ENCODE measurements at regions not wholly inside any gene's neighbourhood (a gene's known extent, or its start where the extent isn't known, plus 50 kb on each side); places are given as distances from the start of the nearest gene placed in this dataset.
A peak's percentile ranks its signal among the peaks of the same experiment; 100 is the strongest.

DNA sequence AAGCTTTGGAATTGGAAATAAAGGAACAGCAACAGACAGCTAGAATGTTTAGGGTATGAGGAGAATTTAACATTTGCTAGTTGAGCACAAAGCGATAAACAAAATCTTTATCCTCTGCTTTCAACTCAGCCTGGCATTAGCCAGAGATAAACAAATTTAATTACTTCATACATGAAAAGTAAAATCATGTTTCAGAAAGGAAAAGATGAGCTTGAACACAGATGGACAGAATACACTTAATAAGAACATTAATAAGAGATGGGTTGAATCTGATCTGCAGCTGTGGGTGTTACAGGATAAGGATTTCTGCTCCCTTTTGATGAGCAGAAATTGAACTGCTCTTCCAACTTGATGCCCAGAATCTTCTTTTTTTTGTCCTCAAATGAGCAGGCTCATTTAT, 275.2 kb downstream of the CSNK1G3 start:
- DNase-seq: no peak

DNA sequence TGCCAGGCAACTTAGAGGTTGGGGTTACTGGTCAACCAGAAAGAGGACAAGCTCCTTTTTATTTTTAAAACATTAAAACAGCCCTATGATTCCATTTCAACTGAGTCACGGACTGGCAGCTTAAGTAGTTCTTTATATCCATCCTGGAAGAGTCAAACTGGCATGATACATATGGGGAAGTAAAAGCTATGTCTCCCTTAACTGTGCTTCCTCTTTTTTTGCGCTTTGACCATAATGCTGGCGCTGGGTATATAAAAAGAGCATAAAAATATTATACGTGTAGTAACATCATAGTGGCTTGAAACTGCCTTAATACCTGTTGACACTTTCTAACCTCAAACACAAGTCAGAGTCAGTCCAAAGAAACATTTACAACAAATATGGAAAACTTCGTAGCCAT, 274.4 kb downstream of the CSNK1G3 start:
- no peak for DNase-seq

DNA sequence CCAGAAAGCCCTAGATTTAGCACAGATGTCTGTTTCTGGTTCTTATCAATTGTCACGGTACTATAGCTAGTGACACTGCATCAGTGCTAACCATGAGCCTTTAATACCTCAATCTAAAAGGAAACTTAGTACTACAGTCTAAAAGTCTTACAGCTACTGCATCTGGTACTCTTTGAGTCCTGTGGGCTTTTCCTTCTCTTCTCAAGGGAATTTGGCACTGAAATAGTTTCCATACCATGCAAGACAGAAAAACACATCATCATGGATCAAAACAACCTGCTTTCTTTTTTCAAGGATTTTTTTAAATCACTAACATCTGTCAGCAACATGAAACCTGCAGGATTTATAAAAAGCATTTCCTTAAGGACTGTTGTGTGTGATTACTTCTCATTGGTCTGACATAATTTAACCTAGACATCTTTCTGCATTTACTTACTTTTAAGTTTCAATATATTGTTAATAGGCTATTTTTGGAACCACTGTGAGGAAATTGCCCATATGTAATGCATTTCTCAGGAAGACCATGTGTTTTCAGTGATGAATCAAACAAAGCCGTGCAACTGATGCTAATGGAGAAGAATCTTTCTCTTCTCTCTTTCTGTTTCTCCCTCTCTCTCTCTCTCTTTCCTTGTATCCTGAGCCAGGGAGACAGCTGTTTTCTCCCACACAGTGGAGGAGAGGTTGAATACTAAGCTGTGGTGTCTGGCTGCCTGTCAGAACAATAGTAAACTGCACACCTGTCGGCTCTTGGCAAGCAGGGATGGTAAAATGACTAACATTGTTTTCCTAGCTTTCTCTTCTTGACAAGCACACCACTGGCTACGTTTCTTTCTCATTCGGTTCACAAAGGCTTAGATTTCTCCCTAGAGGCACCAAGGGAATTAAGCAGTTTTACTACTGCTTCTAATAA, 273.4 kb downstream of the CSNK1G3 start:
- DNase-seq: peak; percentile 78

DNA sequence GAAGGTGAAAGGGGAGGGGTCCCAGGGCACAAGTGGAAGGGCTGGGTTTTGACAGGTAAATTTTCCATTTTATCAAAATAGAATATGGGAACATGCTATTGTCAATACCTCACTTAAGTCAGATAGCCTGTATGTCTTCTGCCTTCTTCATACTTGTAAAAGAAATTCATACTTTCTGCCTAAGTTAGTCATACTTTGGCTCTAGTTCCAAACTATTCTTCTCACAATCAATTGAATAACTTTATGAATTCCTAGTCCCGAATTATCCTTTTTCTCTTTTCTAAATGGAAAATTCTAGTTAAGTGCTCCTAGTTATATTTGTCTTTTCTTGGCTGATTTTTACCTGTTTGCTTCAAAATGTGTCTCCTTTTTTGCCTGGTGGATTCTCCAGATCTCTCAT, 271.4 kb downstream of the CSNK1G3 start:
- no peak for DNase-seq

DNA sequence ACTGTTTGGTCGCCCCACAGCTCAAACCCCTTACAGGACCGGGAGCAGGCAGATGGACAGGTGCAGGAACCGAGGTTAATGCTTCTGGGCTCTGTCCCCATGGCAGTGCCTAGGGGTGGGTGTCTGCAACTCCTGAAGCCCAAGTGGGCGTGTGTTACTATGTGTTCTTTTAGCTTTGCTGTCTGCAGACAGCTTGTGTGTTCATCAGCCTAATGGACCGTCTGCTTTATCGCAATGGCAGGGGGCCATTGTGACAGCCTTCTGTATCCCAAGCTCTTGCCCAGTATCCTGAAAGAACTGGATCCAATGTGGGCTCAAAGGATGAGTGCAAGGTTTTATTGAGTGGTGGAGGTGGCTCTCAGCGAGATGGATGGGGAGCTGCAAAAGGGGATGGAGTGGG, 266.7 kb downstream of the CSNK1G3 start:
- DNase-seq: no peak

DNA sequence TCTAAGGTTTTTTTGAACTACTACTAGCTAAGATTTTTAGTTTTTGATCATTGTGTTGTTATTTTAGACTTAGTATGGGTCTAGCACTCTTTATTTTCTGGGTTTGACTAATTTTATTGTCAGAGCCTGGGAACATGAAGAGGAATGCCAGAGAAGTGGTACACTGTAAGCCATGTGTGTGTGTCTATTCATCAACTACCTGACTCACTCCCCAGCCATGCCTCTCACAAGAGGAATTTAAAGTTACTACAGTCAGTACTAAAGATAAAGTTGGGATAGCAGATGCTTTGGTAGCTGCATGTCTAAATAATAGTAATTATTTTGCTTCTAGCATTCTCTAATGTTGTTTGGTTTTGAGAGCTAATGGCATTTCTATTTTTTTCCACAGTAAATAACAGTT, 264.8 kb downstream of the CSNK1G3 start:
- DNase-seq: no peak

DNA sequence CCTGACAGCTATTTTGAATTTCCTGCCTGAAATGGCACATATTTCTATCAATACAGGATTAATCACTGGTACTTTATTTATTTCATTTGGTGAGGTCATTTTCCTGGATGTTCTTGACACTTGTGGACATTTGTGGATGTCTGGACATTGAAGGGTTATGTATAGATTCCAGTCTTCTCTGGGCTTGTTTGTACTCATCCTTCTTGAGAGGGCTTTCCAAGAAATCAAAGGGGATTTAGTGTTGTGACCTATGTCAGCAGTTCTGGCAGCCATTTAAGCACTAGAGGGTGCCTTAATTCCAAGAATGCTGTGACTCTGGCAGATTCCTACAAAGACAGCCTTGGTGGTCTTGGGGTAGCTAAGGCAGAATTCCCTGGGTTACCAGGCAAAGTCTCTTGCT, 259.7 kb downstream of the CSNK1G3 start:
- no peak for DNase-seq

DNA sequence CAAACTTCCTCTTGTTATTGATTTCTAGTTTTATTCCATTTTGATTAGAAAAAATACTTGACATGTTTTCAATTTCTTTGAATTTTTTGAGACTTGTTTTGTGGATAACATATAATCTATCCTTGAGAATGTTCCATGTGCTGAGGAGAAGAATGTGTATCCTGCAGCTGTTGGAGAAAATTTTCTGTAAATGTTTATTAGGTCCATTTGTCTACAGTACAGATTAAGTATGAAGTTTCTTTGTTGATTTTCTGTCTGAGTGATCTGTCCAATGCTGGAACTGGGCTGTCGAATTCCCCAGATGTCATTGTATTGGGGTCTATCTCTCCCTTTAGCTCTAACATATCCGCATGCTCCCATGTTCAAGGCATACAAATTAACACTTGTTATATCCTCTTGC, 251.2 kb downstream of the CSNK1G3 start:
- no peak for DNase-seq

DNA sequence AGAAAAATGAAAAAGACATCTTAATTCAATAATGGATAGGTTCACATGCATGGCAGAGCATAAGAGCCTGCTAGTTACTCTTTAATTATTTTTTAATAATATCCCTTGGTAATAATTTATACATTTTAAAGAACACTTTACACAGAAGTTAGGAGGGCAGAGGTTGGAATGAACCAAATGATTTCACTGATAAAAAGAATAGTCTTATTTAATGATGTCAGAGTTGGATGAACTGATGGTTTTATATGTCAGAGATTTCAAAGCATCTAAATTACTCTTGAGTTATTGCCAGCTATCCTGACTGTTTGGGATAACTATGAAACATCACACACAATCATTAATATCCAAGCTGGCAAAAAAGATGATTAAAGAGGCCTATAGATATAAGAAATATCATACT, 244.8 kb downstream of the CSNK1G3 start:
- DNase-seq: no peak

DNA sequence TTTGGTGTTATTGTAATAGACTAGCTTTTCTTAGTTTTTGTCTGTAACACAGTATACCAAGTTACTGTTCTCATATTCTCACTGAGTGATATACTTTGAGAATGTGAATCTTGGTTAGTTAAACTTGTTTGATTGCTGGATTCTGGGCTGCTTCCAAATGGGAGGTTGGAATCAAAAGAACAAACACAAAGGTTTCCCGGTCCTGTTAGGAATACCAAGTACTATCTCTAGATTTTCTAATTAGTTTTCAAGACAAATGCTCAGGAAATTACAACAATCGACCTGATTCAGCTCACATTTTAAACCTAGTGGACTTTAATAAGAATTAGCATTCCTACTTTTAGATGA, 244.3 kb downstream of the CSNK1G3 start:
- DNase-seq: no peak

DNA sequence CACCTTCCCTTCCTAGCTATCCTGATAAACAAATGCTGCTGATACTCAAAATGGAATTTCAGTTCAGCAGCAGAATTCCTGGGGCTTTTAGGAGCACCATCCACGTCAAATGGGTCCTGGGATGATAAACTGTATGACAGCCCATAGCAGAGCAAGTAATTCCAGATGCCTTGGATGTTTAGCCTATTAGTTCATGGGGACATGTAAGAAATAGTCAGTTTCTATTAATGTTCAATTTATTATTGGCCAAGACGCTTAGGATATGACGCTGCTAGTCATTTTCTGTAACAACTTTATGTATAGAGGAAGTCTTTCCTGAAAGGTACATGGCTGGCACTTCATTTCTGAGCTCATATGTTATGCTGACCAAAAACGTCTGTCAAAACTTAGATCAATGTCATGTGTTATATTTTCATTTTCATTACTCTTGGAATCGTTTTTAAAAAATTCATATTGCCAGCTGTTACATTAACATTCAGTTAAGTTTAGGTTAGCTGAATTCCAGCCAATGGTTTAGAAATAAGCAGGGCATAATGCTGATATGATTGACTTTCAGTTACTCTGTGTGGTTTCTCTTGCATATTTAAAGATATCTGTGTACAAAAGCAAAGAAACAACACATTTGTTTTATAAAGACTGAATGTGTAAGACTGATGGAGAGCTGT, 243.8 kb downstream of the CSNK1G3 start:
- no peak for DNase-seq

DNA sequence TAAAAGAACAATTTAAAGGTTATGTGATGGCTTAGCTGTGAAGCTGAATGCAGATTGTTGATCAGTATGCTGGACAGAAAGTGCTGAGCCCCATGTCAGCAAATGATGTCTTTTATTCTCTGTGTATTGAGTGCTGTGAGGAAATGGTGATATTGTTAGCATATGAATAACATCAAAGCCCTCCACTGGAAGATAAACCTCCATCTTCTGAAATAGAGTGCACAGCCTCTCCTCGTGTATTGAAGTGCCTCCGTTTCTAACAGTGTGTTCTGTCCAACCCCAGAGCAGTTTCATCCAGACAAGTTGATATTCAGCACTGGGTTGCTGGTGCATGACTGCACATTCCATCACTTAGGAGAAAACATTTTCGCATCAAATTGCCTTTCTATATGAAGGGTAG, 242.9 kb downstream of the CSNK1G3 start:
- no peak for DNase-seq

DNA sequence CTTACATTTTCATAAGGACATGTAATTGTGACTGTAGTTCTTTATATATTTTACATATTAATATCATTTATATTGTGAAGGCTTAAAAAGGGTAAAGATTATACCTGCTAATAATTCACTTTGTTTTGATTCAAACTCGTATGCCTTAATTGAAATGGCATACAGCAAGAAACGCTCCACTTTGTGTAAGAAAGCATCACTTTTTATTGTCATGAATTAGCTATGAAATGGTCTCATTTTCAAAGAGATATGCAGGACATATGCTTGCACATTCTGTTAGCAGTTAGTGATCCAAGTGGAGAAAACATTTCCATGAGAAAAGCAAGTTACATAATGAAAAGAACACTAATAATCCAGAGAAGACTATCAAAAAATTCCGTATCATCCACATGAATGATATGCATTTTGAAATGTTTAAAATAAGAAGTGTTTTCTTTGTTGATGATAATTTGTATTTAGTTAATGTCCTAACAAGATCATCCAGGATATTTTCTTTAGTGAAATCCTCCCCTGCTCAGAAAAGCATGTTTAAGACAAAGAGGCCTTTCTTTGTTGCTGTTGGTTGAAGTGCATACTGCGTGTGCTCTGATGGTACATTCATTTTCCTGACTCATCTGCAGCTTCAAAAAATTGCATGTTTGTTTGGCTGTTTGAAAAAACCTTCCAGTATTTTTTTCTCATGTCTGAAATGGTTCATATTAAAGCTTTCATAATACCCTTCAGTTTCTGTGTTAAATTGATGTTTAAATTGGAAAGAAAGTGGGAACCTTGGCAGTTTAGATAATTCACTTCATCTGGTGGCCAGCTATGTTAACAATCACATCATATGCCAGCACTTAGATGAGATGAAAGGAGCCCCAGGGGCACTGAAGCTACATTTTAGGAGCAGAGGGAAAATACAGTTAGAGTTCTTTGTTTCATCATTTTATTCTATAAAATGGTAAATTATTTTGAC, 242.2 kb downstream of the CSNK1G3 start:
- no peak for DNase-seq

DNA sequence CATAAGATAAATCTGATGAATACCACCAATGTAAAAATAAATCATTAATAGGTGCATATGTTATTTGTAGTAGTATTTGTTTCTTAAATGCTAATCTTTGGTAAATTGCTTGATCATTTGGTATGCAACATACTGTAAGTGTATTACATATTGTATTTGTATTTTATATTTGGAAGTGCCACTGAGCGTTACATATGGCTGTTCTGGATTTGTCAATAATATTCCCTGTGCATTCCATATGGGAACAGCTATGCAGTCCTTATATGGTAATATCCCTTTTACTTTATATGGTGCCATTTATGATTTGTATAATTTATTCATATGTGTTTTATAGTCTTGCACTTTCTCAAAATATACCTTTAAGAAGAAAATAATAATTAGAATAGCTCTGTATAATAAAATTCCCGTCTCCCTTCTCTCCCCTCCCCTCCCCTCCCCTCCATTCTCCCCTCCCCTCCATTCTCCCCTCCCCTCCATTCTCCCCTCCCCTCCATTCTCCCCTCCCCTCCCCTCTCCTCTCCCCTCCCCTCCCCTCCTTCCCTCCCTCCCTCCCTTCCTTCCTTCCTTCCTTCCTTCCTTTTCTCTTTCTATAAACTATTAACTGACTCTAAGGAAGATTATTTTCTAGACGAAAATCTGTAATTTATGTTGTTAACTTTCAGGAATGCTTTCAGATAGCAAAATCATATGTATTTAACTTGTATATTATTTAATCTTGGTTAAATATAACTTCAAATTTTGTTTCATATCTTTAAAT, 241.4 kb downstream of the CSNK1G3 start:
- DNase-seq: no peak

DNA sequence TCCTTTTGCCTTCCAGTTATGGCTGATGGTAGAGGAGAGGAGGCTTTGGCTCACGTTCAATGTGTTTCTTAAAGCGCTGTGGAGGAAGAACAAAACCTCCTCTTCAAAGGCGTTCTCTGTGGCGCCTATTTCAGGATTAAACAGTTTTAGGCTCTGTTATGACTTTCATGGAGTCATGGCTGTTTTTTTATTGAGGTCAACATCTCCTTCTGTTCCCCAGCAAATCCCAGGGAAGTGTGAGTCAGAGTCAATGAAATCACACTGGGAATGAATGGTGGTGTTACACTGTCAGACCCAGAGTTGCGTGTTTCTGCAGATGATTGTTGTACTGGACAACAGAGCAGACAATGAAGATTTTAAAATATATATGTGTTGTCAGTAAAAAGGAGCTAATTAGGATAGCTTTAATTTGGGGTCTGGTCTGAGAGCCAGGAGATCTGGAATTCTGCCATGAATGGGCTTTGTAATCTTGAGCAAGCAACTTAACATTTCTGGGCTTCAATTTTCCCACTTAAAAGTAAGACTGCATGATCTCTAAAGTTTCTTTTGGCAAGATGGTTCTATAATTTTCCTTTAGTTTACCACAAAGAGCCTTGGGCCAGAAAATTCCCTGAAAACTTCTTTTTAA, 240.7 kb downstream of the CSNK1G3 start:
- no peak for DNase-seq

DNA sequence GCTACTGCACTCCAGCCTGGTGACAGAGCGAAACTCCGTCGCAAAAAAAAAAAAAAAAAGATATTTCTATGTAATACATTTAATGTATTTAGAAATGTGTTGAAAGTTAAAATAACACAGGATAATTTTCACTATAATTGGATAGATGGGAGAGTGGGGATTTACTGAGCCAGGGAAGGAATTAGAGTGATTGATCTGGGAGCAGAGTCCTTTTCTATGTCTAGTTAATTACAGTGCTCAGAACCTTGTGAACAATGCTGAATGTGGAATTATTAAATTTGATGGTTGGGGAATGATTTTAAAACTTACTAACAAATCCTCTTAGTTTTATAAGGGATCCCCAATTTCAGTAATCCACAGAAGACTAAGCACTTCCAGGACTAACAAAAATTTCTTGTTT, 239.7 kb downstream of the CSNK1G3 start:
- DNase-seq: no peak

DNA sequence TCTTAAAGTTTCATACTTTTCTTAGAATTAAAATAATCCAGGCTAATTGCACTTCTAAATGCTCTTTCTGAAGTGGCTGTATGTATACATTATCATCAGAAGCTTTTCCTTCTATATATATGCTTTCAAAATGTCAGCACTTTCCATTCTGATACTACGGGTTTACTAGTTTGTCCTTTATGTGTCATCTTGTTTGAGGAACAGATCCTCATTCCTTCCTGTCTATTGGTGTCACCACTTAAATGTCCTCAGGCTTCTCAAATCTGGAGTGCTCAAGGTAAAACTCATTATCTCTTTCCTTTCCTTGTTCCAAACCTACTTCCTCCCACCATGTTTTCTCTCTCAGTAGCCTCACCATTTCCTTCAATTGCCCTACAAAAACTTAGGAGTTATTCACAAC, 236.3 kb downstream of the CSNK1G3 start:
- no peak for DNase-seq

DNA sequence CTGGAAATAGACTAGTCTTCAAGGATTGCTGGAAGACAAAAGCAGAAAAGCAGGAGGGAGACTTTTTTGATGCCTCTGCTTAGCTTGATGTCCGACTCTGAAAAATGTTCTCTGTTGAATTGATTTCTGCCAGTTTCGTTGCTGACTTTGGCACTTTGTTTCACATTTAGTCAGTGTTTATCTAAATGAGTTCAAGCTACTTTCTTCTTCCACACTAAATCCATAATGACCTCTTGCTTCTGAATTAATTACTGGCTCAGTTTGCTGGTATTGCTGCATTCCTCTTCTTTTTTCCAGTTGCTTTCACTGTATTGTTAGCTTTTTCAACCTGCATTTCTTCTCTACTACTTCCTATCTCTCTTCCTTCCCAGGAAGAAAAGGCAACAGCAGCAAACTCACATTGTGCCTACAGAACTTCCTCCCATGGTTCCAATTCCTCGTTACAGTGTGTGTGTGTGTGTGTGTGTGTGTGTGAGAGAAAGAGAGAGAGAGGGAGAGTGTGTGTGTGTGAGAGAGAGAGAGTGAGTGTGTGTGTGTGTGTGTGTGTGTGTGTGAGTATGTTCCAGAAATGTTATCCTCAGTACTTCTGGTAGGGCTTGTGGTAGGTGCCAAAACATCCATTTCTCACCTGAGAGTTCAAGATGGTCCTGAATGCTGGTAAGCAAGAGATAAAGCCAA, 234.8 kb downstream of the CSNK1G3 start:
- DNase-seq: no peak

DNA sequence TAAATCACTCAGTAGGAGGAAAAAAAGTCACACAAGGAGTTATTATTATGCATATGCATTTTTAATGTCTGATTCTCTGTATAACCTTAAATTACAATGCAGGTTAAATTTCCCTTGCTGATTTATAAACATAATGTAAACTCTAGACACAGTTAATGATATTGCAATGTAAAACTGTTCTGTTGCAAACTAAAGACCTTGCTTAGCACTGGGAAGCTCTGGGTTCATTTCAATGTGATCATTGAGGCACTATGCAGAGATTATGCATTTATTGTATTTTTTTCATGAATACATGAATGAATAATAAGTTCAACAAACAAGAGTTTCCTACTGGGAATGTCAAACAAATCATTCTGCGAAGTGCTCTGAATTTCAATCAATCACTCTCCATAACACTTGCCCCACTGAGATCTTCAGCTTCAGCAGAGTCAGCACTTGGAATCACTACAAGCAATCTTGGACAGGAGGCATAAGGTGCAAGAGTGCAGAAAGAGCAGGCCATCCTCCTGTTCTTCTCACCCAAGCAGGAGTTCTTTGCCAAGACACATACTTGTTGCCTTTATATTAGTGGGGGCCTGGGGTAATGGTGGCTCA, 232.1 kb downstream of the CSNK1G3 start:
- DNase-seq: no peak

DNA sequence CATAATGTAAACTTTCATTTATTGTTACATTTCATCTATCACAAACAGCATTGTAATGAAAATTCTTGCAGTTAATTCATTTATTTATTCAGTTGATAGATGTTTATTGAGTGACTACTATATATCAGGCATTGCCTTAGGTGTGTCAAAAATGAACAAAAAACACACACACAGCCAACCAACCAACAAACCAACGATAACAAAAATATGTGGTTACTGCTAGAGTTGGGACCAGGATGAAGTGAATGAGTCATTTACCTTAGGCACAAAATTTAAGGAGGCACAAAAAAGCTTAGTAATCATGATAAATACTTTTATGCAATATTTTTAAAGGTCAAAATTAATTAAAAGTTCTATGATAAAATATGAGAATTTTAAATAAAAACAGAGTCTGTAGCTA, 223.4 kb downstream of the CSNK1G3 start:
- DNase-seq: no peak

DNA sequence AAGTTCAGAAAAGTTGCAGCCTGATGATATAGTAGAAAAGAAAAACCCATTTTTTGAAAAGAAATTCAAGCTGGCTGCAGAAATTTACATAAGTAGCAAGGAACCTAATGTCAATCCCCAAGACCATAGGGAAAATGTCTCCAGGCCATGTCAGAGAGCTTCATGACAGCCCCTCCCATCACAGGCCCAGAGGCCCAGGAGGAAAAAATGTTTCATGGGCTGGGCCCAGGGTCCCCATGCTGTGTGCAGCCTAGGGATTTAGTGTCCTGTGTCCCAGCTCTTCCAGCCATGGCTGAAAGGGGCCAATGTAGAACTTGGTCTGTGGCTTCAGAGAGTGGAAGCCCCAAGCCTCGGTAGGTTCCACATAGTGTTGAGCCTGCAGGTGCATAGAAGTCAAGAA, 220.3 kb downstream of the CSNK1G3 start:
- DNase-seq: no peak
